ENCODE measurements at regions not wholly inside any gene's neighbourhood (a gene's known extent, or its start where the extent isn't known, plus 50 kb on each side); places are given as distances from the start of the nearest gene placed in this dataset.

DNA sequence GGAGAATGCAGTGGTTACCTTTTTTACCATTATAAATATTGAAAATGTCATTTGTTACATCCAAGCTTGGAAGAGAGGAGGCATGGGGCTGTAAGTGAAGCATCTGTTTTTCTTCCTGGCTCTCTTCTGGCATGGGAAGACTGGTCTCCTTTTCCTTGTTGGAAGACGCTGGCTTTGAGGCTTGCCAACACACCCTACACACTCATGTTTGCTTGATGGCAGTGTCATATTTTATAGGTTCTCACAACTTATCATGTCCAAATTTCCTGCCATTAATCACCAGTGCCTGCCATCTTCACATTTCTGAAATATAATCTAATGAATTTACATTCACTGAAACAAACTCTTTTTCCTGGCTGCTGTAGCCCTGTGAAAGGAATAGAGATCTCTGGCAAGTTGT is 252.9 kb downstream of the MAN2A1 start:
- Histone ChIP-seq H3K4me2 (ENCODE audit: insufficient read depth, low read length) (no peak overlapping the region), H3K9me3 (ENCODE audit: insufficient read depth, low read length, severe bottlenecking) (peaks cover 5% of the 10 kb centered on the region), H3K4me3 (ENCODE audit: low read depth in 1 of 2, low read length in 2 of 2) (no peak overlapping the region), H4K20me1 (ENCODE audit: insufficient read depth, low read length) (no peaks in the 10 kb centered on the region), H3K4me1 (ENCODE audit: insufficient read depth, low read length) (peaks cover 28% of the 10 kb centered on the region), H3K27me3 (ENCODE audit: insufficient read depth, low read length, poor library complexity) (no peaks in the 10 kb centered on the region), H3K9ac (ENCODE audit: low read depth, low read length) (no peak overlapping the region), H3K36me3 (ENCODE audit: insufficient read depth, low read length) (no peaks in the 10 kb centered on the region), H3K79me2 (ENCODE audit: insufficient read depth, low read length) (no peaks in the 10 kb centered on the region), H2AFZ (ENCODE audit: low read depth, low read length) (no peak overlapping the region), H3K27ac (ENCODE audit: low read length) (no peak overlapping the region)
- no peak for TF ChIP-seq EZH2 (IDR thresholded peaks at IDR 0.05; ENCODE audit: borderline replicate concordance, low read depth, low read length, severe bottlenecking)
- TF ChIP-seq, protein P1, sequence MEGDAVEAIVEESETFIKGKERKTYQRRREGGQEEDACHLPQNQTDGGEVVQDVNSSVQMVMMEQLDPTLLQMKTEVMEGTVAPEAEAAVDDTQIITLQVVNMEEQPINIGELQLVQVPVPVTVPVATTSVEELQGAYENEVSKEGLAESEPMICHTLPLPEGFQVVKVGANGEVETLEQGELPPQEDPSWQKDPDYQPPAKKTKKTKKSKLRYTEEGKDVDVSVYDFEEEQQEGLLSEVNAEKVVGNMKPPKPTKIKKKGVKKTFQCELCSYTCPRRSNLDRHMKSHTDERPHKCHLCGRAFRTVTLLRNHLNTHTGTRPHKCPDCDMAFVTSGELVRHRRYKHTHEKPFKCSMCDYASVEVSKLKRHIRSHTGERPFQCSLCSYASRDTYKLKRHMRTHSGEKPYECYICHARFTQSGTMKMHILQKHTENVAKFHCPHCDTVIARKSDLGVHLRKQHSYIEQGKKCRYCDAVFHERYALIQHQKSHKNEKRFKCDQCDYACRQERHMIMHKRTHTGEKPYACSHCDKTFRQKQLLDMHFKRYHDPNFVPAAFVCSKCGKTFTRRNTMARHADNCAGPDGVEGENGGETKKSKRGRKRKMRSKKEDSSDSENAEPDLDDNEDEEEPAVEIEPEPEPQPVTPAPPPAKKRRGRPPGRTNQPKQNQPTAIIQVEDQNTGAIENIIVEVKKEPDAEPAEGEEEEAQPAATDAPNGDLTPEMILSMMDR (IDR thresholded peaks at IDR 0.05; ENCODE audit: borderline replicate concordance, extremely low read depth, low read length, poor library complexity, severe bottlenecking) = no peak
- DNase-seq (no peak), ATAC-seq (ENCODE audit: insufficient read depth, low read depth) (no peak)

DNA sequence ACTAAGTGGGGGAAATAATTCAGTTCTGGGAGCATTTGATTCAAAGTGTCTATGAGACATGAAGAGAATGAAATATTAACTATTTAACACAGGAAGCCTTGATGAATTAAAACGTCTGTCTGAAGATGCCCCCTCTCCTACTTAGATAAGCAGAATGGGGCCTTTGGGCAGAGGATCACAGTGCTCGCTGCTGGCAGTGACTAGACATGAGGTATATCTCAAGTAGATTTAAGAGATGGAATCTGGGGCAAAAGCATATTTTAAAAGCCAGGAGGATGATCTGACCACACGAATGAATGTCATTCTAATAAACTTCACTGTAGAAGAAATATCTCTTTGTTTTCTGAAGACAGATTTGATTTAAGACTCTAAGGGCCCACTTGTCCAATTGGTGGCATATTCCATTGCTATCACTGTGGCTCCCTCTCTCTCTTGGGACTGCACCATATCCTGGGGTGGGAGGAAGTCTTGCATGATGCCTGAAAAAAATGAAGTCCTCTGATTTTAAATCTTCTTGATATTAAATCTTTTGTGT is 254.0 kb downstream of the MAN2A1 start:
- Histone ChIP-seq H3K4me3 (ENCODE audit: low read depth in 1 of 2, low read length in 2 of 2) (no peak overlapping the region), H3K36me3 (ENCODE audit: insufficient read depth, low read length) (no peaks in the 10 kb centered on the region), H3K4me1 (ENCODE audit: insufficient read depth, low read length) (peaks cover 28% of the 10 kb centered on the region), H3K79me2 (ENCODE audit: insufficient read depth, low read length) (no peaks in the 10 kb centered on the region), H3K27me3 (ENCODE audit: insufficient read depth, low read length, poor library complexity) (no peaks in the 10 kb centered on the region), H3K27ac (ENCODE audit: low read length) (no peak overlapping the region), H3K9me3 (ENCODE audit: insufficient read depth, low read length, severe bottlenecking) (peaks cover 5% of the 10 kb centered on the region), H3K4me2 (ENCODE audit: insufficient read depth, low read length) (no peak overlapping the region), H2AFZ (ENCODE audit: low read depth, low read length) (no peak overlapping the region), H4K20me1 (ENCODE audit: insufficient read depth, low read length) (no peaks in the 10 kb centered on the region), H3K9ac (ENCODE audit: low read depth, low read length) (no peak overlapping the region)
- TF ChIP-seq, protein P1 (IDR thresholded peaks at IDR 0.05; ENCODE audit: borderline replicate concordance, extremely low read depth, low read length, poor library complexity, severe bottlenecking) = no peak
- no peak for TF ChIP-seq EZH2 (IDR thresholded peaks at IDR 0.05; ENCODE audit: borderline replicate concordance, low read depth, low read length, severe bottlenecking)
- no peak for ATAC-seq (ENCODE audit: insufficient read depth, low read depth)
- no peak for DNase-seq

DNA sequence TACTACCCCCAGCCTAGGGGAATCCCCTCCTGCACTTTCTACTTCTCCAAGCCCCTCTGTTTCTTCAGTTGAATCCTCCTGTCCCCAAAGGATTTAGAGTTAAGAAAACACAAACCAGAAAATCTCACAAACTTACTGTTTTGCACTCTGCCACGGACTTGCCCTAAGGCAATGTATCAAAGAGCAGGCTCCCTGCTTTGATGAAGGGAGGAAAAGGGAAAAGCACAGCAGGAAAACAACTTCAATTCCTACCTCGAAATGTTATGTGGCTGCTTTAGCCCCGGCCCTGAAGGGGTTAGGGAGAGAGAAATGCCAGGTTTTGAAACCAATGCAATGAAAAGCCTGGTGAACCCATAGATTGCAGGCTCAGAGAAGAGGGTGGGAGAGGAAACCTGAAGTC is 254.7 kb downstream of the MAN2A1 start:
- Histone ChIP-seq H4K20me1 (ENCODE audit: insufficient read depth, low read length) (no peaks in the 10 kb centered on the region), H3K27me3 (ENCODE audit: insufficient read depth, low read length, poor library complexity) (no peaks in the 10 kb centered on the region), H3K36me3 (ENCODE audit: insufficient read depth, low read length) (no peaks in the 10 kb centered on the region), H3K4me3 (ENCODE audit: low read depth in 1 of 2, low read length in 2 of 2) (no peak overlapping the region), H3K9ac (ENCODE audit: low read depth, low read length) (no peak overlapping the region), H3K79me2 (ENCODE audit: insufficient read depth, low read length) (no peaks in the 10 kb centered on the region), H2AFZ (ENCODE audit: low read depth, low read length) (no peak overlapping the region), H3K9me3 (ENCODE audit: insufficient read depth, low read length, severe bottlenecking) (peaks cover 5% of the 10 kb centered on the region), H3K4me1 (ENCODE audit: insufficient read depth, low read length) (peaks cover 28% of the 10 kb centered on the region), H3K4me2 (ENCODE audit: insufficient read depth, low read length) (no peak overlapping the region), H3K27ac (ENCODE audit: low read length) (peak overlapping the region; percentile 67)
- no peak for TF ChIP-seq EZH2 (IDR thresholded peaks at IDR 0.05; ENCODE audit: borderline replicate concordance, low read depth, low read length, severe bottlenecking)
- TF ChIP-seq, protein P1 (IDR thresholded peaks at IDR 0.05; ENCODE audit: borderline replicate concordance, extremely low read depth, low read length, poor library complexity, severe bottlenecking) = no peak
- DNase-seq (no peak), ATAC-seq (ENCODE audit: insufficient read depth, low read depth) (no peak)

Data from DND-41 (cell line).